ENCODE measurements at regions not wholly inside any gene's neighbourhood (a gene's known extent, or its start where the extent isn't known, plus 50 kb on each side); places are given as distances from the start of the nearest gene placed in this dataset.

DNA sequence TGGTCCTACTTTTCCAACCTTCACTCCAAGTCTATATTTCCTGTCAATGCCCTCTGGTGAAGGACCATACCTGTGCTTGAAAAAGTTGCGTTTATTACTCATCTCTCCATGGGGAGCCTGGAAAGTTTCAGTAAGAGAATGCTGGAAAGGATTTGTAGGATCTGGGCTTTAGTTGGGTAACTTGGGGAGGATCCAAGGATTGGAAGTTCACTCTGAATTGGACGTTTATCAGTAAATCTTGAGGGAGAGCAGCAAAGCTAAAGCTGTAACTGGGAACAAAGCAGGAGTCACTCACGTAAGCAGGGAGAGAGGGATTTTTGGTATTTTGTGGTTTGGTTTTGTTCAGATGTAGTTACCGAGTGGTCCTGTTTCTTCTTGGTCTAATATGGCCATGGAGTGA lies 51.4 kb upstream of the NPVF start:
- DNase-seq = no peak

DNA sequence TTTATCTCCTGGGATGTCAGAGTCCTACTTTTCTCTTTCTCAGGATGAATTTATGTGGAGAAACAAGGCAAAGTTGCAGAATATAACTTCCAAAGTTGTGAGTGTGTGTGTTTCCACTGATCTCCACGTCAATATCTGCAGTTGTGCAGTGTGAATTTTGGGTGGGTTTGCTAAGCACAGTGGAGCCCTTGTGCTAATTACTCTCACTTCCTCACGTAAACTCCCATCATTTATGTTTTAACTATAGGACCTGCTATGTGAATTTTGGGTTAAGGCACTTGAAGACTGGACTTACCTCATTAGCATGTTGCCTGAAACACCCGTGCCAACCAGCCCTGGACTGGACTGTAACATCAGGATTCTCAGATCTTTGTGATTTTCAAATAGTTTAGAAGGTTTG lies 51.9 kb upstream of the NPVF start:
- no peak for DNase-seq

DNA sequence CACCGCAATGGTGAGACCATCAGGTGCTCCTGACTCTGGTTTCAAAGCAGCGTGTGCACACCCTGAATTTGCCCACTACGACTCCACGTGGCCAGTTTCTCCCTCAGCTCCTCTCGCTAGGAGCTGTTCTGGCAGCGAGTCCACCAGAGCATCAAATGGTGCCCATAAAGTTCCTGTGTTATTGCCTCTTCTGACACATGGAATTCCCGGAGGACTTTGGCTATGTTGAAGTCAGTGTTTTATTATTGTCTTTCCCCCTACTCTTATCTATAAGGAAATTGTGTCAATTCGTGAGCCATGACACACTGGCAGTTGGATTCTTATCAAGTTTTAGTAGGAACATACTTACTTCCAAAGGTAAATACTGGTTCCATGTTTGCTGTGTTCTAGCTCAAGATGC lies 53.9 kb upstream of the NPVF start:
- DNase-seq = no peak

DNA sequence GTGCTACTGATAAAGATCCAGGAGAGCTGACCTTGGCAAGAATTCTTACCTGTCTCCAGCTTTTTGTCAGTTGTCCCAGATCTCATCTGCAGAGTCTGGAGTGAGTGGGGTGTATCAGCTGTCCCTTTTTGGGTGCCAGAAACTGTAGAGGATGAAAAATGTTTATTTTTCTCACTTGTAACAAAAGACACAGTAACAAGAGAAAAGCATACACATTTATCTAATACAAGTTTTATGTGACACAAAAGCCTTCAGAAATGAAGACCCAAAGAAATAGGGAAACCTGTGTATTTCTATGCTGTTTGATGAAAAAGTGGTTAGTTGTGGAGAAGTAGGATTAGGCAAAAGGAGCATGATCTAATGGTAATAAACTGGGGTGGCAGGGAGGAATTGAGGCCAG lies 58.5 kb upstream of the NPVF start:
- no peak for DNase-seq

DNA sequence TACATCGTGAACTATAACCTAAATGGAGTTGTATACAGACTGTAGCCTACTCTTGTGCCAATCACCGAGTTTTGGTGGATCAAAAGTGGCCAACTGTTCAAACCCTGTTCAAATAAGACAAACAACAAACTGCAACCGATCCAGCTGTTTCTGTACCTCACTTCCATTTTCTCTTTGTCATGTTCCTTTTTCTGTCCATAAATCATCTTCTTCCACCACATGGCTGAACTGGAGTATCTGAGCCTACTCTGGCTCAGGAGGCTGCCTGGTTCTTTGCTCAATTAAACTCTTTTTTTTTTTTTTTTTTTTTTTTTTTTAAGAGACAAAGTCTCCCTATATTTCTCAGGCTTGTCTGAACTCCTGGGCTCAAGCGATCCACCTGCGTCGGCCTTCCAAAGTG lies 59.0 kb upstream of the NPVF start:
- DNase-seq = no peak

DNA sequence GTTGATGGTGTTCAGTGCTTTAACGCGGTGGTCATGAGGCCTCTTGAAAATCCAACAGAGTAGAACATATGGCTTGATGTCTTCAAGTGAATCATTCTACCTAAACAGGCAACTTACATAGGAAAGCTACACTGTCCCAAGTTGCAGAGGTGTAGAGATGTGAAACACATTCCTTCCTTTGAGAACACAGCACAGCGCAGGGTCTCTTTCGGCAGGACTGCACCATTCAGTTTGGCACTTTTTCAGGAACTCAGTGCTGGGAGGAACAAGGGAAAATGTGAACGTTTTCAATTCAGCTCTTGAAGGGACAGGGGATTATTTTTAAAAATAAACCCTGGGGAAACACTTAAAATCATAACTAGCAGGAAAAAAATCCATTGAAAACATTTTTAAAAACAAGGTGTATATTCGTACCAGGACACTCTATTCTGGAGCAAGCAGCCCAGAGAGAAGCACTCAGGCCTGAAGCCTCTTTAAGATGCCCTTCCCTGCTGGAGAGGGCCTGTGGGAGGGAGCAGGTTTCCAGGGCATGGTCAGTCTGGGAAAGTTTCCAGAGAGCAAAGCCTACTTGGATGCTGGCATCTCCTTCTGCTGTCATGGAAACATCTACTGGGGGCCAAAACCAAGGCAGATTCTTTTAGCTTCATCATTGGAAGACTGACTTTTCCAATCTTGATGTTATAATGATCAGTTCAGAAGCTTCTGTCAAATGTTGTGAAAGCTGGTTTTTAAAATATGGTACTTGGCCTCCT lies 60.4 kb upstream of the NPVF start:
- DNase-seq = no peak

DNA sequence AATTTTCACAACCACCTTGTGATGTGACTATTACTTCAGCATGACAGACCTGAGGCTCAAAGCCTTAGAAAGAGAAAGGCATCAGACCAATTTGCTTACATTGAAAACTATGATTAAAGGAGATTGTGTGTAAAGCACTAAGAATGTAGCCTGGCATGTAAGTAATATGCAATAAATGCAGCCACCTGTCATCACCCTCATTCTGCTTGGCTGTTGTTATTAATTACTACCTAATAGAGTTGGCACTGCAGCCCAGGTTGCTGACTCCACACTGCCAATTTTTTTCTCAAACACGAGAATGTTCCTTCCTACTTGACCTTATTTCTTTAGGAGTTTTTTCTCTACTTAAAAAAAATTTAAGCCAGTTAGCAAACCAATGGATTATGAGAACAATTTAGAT lies 61.2 kb upstream of the NPVF start:
- no peak for DNase-seq

DNA sequence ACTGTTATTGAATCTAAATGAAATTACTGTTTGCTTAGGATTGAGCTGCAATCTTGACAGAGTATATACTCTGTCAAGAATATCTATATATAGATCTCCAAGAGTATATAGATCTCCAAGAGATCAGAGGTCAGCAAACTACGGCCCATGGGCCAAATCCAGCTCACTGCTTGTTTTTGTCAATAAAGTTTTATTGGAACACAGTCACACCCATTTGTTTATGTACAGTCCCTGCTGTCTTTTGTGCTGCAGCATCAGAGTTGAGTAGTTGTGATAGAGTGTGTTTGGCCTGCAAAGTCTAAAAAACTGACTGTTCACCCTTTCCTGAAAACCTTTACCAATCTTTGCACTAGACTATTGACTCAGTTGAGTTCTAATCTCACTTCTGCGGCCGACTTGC lies 66.3 kb upstream of the NPVF start:
- DNase-seq = no peak

DNA sequence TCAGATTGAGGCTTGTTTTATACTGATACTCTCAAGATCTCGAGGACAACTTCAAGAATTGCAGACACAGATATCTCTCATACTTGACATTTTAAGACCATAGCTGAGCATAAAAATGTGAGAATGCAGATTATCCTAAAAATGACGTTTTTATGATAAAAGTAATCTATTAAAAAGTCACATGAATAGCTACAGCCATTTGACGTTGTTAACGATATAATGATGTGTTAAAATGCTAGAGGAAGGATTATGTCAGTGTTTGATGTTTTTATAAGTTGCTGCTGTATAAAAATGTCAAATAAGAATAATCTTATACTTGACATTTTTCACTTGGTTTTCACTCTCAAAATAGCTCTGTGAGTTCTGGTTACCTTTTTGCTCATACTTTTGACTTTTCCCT lies 67.1 kb upstream of the NPVF start:
- no peak for DNase-seq

DNA sequence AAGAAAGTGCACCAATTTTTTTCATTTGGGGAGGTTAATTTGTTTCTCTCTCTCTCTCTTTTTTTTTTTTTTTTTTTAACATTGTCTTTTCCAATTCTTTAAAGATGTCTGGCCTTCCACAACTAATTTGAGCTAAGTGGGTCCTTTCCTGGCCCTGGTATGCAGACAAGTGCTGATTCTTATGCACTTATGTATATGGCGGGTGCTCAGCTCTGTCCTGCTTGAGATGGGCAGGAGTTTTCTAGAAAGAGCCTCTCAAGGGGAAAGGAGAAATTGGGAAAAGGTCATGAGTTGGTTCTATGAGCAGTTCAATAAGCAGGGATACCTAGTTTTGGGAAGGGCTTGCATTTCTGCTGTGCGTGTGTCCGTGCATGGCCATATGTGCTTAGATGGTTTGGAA lies 67.8 kb upstream of the NPVF start:
- DNase-seq = no peak

DNA sequence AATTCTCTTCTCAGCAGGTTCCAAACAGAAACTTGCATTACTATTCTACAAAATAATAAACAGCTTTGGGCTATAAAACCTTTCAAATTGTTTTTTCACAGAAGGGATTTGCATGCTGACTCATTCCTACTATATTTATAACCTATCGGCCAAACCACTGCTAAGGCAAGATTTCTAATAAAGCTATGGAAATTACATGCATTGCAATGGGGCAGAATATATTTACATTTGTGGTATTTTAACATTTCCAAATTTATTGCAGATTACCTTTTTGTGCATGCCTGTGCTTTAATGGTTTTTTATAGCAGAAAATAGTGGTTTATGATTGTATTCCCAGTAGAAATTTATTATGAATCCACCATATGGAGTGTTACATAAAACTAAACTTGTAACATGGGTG lies 69.0 kb upstream of the NPVF start:
- DNase-seq = no peak

DNA sequence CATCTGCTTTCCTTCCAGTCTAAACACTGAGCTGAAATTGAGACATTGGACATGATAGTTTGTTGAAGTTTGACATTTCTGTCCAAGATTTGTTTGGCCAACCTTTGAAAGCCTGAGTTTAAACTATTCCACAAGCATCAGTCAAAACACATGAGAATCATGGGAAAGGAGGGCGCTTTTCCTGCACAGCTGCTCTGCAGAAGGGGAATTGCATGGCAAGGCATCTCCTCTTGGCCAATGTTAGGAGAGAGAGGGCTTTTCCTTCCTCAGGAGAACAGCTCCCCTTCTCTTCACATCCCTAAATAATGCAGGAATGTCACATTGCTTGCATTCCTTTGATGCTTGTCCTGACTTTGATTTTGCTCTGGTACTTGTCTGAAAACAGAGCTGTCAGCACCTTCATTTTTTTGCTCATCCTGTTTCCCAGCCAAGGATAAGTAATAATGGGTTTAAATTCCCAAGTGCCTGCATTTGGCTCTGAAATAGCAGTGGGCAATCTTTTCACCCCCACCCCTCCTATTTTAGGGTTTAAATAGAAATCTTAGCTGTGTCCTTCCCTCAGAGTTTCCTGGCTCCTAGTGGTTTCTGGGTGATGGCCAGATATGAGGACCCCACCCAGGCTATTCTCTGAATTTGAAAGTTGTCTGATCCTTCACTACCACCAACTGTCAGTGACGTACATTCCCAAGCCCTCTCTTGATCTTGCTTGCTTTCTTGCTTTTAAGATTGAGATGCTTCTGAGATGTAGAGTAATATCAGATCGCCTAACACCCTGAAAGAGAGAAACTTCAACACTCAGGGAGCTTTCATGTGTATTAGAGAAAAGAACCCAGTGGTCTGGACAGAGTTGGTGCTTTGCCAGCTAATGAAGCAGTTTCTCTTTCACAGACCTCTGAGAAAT lies 75.2 kb upstream of the NPVF start:
- DNase-seq = no peak

DNA sequence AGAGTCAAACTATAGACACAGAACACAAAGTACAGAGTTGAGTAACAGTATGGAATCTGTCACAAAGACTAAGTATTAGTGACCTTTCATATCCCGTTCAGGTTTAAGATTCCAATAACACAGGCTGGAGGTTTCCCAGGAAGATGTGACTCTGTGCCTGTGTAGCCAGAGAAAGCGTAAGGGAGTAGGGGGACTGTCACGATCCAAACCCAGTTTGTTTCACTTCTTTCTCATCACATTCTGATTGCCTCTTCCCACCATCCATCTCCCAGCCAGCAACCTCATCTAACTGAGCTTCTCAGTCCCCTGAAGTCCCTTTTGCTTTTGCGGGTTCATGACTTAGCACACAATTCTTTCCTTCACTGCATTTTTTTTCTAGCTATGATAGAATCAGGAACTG lies 76.4 kb upstream of the NPVF start:
- no peak for DNase-seq

DNA sequence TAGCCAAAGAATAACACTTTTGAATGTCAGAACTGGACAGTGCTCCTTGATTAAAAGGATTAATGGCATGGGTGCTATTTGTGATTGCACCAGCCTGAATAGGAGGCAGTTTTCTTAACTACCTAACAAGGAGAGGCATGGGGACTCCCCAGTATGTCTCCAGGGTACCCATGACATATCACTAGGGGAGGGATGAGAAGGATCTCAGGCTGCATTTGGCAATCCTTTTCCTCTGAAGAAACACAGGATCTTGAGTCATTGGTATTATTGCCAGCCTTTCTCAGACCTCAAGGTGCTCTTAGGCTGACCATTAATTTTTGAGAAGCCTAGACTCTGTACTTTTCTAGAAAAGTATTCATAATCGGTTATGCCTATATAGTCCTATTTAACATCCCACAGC lies 77.5 kb upstream of the NPVF start:
- no peak for DNase-seq

DNA sequence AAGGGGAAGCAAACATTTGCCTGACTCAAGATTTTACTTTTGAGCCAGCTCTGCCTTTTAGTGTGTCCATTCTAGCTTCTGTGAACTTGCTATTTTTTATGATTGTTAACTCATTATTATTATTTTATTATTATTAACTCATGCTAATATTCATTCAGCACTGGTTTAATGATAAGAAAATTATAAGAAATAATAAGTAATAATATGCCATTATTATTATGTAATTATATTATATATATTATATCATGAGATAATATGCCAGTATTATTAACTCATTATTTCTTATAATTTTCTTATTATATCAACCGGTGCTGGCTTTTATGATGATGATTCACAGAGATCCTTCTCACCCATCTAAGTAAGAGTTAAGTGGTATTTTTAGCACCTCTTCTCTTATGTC lies 79.3 kb upstream of the NPVF start:
- no peak for DNase-seq

DNA sequence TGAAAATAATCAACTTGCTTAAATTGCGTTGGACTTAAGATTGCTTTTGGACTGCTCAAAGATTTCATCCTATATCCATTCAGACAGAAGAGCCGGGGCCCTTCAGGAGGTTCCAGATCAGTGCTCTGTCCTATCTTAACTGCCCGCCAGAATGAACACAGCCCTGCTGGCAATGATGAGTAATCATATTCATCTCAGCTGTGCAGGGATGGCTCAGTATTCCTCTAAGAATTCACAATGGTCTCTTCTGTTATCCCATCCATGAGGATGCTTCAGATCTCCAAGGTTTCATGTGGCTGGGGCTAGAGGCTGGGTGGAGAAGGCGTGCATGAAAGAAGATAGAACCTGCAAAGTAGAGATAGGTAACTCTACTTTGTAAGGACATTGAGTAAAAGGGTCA lies 80.0 kb upstream of the NPVF start:
- no peak for DNase-seq

DNA sequence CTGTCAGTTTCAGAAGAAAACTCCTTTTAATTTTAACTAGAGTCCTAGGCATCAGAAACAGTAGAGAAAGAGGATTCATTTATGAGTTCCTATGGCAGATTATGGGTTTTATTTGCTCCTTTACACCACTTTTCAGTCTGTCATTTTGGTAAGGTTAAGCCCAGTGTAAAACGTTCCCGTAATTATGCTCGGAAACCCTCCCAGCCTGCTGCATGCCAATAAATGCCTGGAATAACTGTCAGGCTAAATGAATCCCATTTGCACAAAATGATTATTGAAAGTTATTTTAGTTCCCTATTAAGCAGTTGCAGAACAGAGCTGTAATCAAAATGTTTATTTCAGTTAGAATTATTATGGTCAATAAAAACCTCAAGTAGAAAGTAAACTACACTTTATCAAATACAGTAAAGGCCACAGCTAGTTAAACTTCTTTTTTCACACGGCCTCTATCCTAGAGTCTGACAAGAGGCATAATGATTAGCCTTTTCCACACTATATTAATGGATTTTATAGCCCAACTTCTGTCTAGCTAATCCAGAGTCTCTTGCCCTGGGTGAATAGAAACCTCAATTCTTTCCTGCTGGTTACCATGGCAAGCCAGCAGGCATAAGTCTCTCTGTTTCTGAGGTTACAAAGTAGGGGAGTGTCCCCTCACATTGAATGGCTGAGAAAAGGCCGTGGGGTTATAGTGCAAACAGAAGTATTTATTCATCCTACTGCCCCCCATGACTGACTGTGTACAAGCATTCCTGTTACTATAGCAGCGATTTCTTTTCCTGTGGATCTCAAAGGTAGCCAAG lies 80.8 kb upstream of the NPVF start:
- no peak for DNase-seq

DNA sequence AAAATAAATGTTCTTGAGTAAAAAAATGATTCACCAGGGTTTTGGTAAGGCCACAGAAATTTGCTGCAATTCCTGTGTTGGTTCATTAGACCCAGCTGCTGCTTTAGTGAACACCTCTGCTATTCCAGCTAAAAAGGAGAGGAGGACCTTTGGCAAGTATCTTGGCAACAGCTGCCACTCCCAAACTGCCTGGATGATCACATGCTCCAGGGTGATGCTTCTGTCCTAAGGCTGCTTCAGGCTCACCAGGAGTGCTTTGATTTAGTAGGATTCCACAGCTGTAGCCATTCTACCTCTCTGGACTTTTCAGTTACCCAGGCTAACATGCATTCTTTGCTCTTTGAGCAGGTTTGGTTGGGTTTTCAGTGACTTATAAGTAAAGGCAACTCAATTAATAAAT lies 82.6 kb upstream of the NPVF start:
- DNase-seq = no peak

DNA sequence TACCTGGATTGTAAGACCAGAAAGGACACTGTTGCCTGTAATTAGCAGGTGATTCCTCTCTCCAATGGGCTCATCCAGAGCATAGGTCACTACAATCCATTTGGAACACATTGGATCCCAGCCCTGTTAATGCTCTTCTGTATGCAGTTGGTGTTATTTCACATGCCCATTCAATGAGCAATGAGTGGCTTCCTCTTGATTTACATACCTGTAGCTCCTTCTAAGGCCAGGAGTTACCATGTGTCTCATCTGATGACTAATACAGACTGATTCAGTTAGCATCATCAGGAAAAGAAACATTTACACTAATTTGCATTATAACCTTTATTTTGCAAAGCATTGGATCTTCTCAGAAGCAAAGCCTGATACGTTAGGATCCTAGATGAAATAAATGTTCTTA lies 83.1 kb upstream of the NPVF start:
- DNase-seq = no peak

DNA sequence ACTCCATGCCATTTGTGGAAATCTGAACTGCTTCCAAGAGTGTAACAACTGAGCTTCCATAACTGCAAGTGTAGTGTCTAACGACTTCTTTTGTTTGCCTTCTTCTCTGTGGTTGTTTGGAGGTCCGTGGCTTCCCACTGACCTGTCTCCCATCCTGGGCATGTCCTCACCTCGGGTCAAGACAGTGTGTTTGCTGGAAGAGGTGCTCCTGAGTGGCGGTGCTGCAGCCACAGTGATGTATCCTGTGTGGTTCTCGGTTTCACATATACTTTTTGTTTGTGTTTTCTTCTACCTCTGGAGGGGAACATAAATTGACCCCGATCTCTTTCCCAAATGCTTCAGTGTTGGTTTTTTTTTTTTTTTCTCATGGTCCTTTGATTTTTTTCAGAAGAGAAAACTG lies 84.7 kb upstream of the NPVF start:
- DNase-seq = no peak

DNA sequence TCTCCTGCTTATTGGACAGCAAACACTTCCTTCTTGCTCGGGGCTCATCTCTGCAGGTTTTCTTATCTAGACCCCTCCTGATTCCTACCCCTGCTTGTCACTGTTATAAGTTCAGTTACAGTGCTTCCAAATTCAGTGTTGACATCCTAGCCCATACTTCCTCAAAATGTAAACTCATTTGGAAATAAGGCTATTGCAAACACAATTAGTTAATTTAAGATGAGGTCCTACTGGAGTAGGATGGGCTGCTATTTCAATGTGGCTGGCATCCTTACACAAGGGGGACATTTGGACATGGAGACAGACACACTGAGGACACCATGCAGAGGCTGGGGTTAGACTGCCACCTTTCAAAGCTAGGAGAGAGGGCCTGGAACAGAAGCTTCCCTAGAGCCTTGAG lies 85.2 kb upstream of the NPVF start:
- DNase-seq = no peak

DNA sequence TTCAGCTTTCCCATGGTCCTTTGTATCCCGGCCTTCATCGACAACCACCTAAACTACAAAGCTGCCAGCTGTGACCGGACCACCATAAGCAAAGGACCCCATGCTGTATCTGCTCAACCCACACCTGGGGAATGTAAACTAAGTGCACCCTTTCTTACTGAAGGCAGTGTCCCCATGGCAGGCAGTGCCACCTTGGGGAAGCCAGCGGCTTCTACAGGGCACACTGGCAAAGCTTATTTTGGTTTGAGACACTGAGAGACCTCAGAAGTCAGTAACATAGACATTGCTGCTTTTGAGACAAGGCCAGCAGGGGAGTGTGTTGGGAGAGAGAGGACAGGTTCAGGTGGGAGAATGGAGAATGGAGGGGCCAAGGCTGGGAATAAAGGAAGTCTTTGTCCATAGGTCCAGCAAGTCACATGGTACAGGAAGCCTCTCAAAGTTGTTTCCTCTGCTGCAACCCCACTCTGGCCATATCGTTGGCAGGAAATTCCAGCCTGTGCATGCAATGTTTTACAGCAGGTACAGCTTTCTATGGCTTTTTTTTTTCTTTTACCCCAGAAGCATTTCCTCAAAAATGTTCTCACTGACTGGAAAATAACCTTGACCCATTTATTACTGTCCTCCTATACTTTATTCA lies 85.9 kb upstream of the NPVF start:
- no peak for DNase-seq

Data from left kidney (tissue), 1 donor.